ENCODE measurements at regions not wholly inside any gene's neighbourhood (a gene's known extent, or its start where the extent isn't known, plus 50 kb on each side); places are given as distances from the start of the nearest gene placed in this dataset.

DNA sequence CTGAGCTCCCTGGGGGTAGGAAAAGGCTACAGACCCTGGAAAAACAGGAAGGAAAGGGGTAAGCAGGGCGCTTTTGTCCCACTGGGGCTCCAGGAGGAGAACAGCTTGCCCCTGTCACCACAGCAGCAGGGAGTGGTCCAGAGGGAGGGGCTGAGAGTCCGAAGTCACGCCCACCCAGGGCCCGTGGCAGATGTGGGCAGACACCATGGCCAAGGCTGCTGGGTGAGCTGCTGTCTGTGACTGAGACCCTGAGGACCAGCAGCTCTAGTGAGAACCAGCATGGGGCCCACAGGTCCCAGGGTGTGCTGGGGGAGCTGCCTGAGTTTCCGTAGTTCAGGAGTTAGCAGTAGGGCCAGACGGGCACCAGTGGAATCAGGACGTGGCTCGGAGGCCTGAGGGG, 162.0 kb downstream of the SPP2 start:
- H3K27ac ChIP-seq (replicated peaks), result no peak overlapping the region
- H3K36me3 ChIP-seq, result no peaks in the 10 kb centered on the region
- intact Hi-C loops (cut with micrococcal nuclease), result no loop called here
- TF ChIP-seq, protein P1, sequence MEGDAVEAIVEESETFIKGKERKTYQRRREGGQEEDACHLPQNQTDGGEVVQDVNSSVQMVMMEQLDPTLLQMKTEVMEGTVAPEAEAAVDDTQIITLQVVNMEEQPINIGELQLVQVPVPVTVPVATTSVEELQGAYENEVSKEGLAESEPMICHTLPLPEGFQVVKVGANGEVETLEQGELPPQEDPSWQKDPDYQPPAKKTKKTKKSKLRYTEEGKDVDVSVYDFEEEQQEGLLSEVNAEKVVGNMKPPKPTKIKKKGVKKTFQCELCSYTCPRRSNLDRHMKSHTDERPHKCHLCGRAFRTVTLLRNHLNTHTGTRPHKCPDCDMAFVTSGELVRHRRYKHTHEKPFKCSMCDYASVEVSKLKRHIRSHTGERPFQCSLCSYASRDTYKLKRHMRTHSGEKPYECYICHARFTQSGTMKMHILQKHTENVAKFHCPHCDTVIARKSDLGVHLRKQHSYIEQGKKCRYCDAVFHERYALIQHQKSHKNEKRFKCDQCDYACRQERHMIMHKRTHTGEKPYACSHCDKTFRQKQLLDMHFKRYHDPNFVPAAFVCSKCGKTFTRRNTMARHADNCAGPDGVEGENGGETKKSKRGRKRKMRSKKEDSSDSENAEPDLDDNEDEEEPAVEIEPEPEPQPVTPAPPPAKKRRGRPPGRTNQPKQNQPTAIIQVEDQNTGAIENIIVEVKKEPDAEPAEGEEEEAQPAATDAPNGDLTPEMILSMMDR (IDR thresholded peaks at IDR 0.05; ENCODE audit: borderline replicate concordance), result no peak
- H3K4me1 ChIP-seq, result peaks cover 13% of the 10 kb centered on the region
- H3K27me3 ChIP-seq (ENCODE audit: low read depth), result peaks cover 12% of the 10 kb centered on the region
- DNase-seq, result no peak
- no peak overlapping the region for H3K4me3 ChIP-seq
- H3K9me3 ChIP-seq (replicated peaks), result peaks cover 6% of the 10 kb centered on the region

DNA sequence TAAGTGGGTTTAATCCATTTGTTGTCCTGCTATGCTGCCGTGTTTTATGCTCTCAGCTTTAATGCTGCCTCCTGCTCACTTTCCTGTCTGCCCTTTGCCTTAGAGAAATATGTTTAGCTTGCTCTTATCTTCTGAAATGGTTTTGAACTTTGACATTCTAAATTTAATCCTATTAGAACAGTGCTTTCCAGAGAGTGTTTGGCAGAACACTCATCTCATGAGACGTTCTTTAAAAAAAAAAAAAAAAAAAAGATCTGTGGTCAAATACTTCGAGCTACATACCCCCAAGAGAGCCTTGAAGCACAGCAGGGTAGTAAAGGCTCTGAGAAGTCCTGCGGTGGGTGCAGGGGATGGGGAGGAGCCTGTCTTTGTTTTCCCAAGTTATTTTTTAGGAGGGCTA, 161.3 kb downstream of the SPP2 start:
- no peak for DNase-seq
- peak overlapping the region; percentile 22 for H3K27ac ChIP-seq (replicated peaks)
- H3K4me1 ChIP-seq, result peaks cover 13% of the 10 kb centered on the region
- no peaks in the 10 kb centered on the region for H3K36me3 ChIP-seq
- TF ChIP-seq, protein P1 (IDR thresholded peaks at IDR 0.05; ENCODE audit: borderline replicate concordance), result no peak
- intact Hi-C loops (cut with micrococcal nuclease), result no loop called here
- H3K27me3 ChIP-seq (ENCODE audit: low read depth), result peaks cover 5% of the 10 kb centered on the region
- H3K9me3 ChIP-seq (replicated peaks), result peaks cover 14% of the 10 kb centered on the region
- H3K4me3 ChIP-seq, result no peak overlapping the region

DNA sequence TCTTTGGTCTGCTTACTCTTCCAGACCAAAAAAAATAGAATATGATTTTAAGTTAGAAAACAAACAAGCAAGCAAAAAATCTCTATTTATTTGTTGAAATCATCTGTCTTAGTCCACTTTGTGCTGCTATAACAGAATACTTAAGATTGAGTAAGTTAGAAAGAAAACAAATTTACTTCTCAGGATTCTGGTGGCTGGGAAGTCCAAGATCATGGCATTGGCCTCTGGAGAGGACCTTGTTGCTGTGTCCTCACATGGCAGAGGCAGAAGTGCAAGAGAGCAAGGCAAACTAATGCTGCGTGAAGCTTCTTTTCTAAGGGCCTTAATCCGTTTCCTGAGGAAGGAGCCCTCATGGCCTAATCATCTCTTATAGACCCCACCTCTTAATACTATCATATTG, 156.2 kb downstream of the SPP2 start:
- H3K27me3 ChIP-seq (ENCODE audit: low read depth), result no peaks in the 10 kb centered on the region
- H3K27ac ChIP-seq (replicated peaks), result no peak overlapping the region
- TF ChIP-seq, protein P1 (IDR thresholded peaks at IDR 0.05; ENCODE audit: borderline replicate concordance), result no peak
- H3K4me3 ChIP-seq, result no peak overlapping the region
- H3K4me1 ChIP-seq, result peaks cover 6% of the 10 kb centered on the region
- no peaks in the 10 kb centered on the region for H3K36me3 ChIP-seq
- no peak for DNase-seq
- intact Hi-C loops (cut with micrococcal nuclease), result no loop called here
- peaks cover 23% of the 10 kb centered on the region for H3K9me3 ChIP-seq (replicated peaks)

DNA sequence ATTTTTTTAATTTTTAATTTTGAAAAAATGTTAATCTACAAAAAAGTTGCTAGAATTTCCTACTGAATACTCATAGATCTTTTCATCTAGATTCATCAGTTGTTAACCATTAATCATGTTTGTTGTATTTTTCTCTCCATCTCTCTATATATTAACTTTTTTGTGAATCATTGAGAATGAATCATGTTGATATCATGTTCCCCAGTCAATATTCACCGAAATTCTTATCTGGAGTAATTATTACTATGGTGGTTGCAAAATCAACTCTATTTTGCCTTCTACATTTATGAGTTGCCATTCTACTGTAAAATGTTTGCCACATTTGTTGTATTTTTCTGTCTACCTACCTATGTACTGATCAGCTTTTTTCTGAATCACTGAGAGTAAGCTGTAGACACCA, 154.0 kb downstream of the SPP2 start:
- Histone ChIP-seq H3K27me3 (ENCODE audit: low read depth) (no peaks in the 10 kb centered on the region), H3K4me1 (no peaks in the 10 kb centered on the region), H3K27ac (replicated peaks) (no peak overlapping the region), H3K4me3 (no peak overlapping the region), H3K9me3 (replicated peaks) (peaks cover 16% of the 10 kb centered on the region), H3K36me3 (no peaks in the 10 kb centered on the region)
- DNase-seq, result no peak
- TF ChIP-seq, protein P1 (IDR thresholded peaks at IDR 0.05; ENCODE audit: borderline replicate concordance), result no peak
- intact Hi-C loops (cut with micrococcal nuclease), result no loop called here

DNA sequence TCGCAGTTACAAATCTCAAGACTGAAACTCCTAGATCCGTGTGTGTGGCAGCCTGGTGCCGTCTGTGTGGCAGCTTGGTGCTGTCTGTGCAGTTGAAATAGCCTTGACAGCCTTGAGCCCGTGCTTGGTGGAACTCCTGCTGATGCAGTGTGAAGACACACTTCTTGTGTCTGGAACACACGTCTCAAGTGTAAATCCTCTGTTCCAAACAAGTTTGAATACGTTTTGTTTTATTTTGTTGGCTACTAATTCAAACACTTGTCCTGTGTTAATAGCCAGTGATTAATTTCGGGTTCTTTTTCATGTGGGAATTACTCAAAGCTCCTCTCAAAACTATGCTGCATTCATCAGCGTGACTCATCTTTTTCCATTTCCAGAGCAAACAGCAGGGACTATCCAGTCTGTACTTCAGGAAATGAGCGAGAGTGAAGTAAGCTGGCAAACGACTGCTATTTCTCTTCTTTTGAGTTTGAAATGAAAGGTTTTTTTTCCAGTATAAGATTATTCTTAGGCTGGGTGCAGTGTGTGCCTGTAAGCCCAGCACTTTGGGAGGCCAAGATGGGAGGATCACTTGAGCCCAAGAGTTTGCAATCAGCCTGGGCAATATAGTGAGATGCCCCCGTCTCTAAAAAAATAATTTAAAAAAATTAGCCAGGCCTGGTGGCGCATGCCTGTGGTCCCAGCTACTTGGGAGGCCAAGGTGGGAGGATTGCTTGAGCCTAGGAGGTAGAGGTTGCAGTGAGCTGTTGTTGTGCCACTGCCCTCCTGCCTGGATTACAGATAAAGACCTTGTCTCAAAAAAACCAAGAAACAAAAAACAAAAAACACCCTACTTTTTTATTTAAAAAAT, 152.9 kb downstream of the SPP2 start:
- Histone ChIP-seq H3K9me3 (replicated peaks) (peaks cover 16% of the 10 kb centered on the region), H3K4me3 (no peak overlapping the region), H3K27ac (replicated peaks) (no peak overlapping the region), H3K27me3 (ENCODE audit: low read depth) (peaks cover 8% of the 10 kb centered on the region), H3K36me3 (no peaks in the 10 kb centered on the region), H3K4me1 (no peaks in the 10 kb centered on the region)
- intact Hi-C loops (cut with micrococcal nuclease), result no loop called here
- no peak for DNase-seq
- TF ChIP-seq, protein P1 (IDR thresholded peaks at IDR 0.05; ENCODE audit: borderline replicate concordance), result no peak
